LNCaP clone FGC (cell line): ENCODE measurements at regions not wholly inside any gene's neighbourhood (a gene's known extent, or its start where the extent isn't known, plus 50 kb on each side); places are given as distances from the start of the nearest gene placed in this dataset.

Experiments
- DNase-seq: peaks from one replicate; pipeline ENCODE4 v3.0.0-alpha.2; 2011; ENCODE audit warnings: low read depth
- H3K4me3 ChIP-seq: 2 replicates; pipeline ENCODE4 v1.5.1; 2011; ENCODE audit warnings: mild to moderate bottlenecking, low read depth, low read length, control low read depth
- TF ChIP-seq, protein P1 (sequence below): IDR thresholded peaks from 2 replicates; pipeline ENCODE4 v1.5.1; 2012; ENCODE audit warnings: mild to moderate bottlenecking; ENCODE audit not compliant: control insufficient read depth, insufficient read depth; ENCODE audit errors: extremely low read depth

DNA sequence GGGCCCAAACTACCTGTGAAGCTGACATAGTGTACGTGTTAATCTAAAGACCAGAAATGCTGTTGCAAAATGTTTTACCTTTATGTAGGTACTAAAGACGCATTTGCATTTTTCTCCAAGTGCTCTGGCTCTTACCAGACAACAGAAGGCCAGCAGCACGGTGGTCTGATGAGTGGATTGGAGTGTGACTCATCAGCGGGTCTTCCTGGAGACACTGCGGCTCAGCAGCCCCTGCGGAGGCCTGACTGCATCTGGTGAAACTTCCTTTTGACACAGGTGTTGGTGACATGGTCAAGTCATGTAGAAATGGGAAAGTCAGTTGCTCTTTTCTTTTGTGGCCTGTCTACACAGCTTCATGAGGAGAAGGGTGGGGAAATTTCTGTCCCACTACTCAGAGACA lies 723.6 kb downstream of the INHBA start:
- no peak for DNase-seq
- H3K4me3 ChIP-seq = no peak overlapping the region
- TF ChIP-seq, protein P1, sequence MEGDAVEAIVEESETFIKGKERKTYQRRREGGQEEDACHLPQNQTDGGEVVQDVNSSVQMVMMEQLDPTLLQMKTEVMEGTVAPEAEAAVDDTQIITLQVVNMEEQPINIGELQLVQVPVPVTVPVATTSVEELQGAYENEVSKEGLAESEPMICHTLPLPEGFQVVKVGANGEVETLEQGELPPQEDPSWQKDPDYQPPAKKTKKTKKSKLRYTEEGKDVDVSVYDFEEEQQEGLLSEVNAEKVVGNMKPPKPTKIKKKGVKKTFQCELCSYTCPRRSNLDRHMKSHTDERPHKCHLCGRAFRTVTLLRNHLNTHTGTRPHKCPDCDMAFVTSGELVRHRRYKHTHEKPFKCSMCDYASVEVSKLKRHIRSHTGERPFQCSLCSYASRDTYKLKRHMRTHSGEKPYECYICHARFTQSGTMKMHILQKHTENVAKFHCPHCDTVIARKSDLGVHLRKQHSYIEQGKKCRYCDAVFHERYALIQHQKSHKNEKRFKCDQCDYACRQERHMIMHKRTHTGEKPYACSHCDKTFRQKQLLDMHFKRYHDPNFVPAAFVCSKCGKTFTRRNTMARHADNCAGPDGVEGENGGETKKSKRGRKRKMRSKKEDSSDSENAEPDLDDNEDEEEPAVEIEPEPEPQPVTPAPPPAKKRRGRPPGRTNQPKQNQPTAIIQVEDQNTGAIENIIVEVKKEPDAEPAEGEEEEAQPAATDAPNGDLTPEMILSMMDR = no peak

DNA sequence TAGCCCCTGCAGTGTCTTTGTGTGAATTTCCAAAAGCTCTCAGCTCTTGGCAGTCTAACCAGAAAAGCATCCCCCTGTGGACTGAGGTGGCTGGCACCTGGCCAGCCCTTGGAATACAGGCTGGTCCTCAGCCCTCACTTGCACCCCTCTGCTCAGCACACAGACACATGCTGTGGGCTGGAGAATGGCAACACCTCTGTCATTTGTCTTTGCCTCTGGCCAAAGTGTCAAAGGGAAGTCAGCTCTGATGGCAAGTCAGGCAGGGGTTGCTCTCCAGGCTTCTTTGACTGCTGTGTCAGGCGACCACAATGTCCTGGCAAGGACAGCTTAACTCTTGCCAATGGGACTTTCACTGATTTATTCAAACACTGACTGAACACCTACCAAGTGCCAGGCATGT lies 724.8 kb downstream of the INHBA start:
- TF ChIP-seq, protein P1 = no peak
- DNase-seq = peak; percentile 6
- no peak overlapping the region for H3K4me3 ChIP-seq

DNA sequence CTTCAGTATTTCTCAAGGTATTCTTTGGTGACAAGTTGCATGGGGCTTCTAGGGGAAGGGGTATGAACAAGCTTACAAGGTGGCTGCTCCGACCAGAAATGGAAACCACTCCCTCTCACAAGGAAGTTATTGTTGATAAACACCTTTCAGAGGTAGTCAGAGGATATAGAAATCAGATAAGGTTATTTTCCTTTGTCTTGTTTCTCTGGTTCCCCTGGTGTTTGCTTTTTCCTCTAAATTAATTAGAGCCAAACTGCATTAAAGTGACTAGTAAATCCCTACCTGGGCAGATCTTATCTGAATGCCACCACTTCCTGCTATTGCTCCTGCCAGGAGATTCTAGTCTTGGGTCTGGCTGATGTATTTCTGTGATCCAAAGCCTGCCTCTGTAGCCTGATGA lies 725.4 kb downstream of the INHBA start:
- TF ChIP-seq, protein P1 = no peak
- peak; percentile 96 for DNase-seq
- H3K4me3 ChIP-seq = no peak overlapping the region

DNA sequence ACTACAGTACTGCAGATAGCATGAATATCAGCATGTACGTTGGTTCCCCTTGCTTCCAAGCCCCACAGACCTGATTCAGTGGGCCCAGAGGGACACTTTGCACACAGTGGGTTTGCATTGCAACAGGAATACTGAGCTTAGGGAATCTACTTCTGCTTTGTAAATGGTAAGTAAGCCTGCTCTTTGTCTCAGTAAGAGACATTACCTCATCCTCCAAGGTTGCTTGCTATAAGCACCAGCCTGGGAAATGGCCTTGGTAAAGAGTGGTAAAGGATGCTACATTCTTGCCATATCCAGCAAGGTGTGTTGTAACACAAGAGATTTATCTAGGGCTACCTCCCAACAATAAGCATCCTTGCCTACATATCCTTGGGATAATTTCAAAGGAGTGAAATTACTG lies 730.5 kb downstream of the INHBA start:
- TF ChIP-seq, protein P1 = no peak
- H3K4me3 ChIP-seq = no peak overlapping the region
- DNase-seq = no peak

DNA sequence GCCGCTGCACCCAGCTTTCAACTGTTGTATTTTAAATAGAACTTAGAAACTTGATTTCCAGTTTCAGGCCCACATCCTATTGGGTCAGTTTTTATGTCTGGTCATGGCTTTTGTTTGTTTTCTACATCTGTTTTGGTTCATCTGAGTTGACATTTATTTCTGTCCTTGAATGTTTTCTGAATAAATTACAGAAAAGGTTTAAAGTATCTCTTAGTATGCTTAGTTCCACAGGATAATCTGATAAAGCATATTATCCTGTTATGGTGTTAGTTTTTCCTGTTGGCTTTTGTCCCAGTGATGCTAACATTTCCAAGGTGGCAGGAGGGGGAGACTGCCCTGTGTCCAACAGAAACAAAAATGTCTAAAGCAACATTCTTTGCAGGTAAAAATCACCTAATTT lies 733.2 kb downstream of the INHBA start:
- peak; percentile 44 for DNase-seq
- TF ChIP-seq, protein P1 = no peak
- no peak overlapping the region for H3K4me3 ChIP-seq

DNA sequence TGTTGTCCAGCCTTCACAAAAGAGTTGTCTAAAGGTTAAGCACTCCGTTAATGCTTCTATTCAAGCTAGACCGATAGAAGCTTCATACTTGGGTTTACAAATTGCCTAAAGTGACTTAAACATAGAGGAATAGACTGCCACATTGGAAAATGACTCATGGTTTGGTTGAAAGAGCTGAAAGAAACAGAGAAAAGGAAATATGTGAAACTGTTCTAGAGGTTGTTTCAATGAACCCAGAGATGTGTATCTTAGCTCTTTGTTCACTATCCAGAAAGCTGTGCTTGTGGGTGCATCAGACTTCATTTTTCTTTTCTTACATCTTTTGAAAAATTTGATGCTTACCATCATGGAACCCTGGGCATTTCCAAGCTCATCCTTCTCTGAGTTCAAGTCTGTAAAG lies 736.2 kb downstream of the INHBA start:
- H3K4me3 ChIP-seq = no peak overlapping the region
- TF ChIP-seq, protein P1 = no peak
- no peak for DNase-seq

DNA sequence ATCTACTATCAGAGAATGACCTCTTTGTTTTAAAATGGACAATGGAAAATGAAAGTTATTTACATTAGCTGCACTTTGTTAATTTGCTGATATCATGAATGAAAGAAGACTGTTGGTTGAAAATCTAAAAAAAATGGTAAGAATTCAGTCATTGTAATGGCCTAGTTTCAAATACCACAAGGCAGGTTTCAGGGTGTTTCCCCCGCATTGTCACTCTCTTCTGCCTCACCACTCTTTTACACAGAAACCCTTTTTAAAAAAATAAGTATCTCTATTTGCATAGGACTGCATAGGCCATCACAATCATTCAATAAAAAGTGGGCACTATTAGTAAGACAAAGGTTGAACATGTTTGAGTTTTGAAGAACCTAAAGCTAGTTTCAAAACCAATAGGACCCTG lies 737.1 kb downstream of the INHBA start:
- DNase-seq = no peak
- TF ChIP-seq, protein P1 = no peak
- no peak overlapping the region for H3K4me3 ChIP-seq
